Ishikawa (cell line): ENCODE measurements at regions not wholly inside any gene's neighbourhood (a gene's known extent, or its start where the extent isn't known, plus 50 kb on each side); places are given as distances from the start of the nearest gene placed in this dataset.

Experiments used
- CEBPB ChIP-seq: IDR thresholded peaks from 2 replicates; pipeline ENCODE4 v1.6.1; 2012
- CREB1 ChIP-seq: IDR thresholded peaks from 2 replicates; pipeline ENCODE4 v1.6.1; 2012; ENCODE audit warnings: low read depth
- EGR1 ChIP-seq: IDR thresholded peaks from 2 replicates; pipeline ENCODE4 v1.6.1; 2012
- EP300 ChIP-seq: IDR thresholded peaks from 2 replicates; pipeline ENCODE4 v1.6.1; 2012; ENCODE audit warnings: borderline replicate concordance
- FOXM1 ChIP-seq: IDR thresholded peaks from 2 replicates; pipeline ENCODE4 v1.6.1; 2012; ENCODE audit warnings: low read depth, borderline replicate concordance
- MAX ChIP-seq: IDR thresholded peaks from 2 replicates; pipeline ENCODE4 v1.6.1; 2012
- NFIC ChIP-seq: IDR thresholded peaks from 2 replicates; pipeline ENCODE4 v1.6.1; 2012
- RAD21 ChIP-seq: IDR thresholded peaks from 2 replicates; pipeline ENCODE4 v1.6.1; 2012; ENCODE audit warnings: low read depth
- REST ChIP-seq: IDR thresholded peaks from 2 replicates; pipeline ENCODE4 v1.6.1; 2012; ENCODE audit warnings: low read depth, mild to moderate bottlenecking
- TAF1 ChIP-seq: IDR thresholded peaks from 2 replicates; pipeline ENCODE4 v1.6.1; 2012; ENCODE audit warnings: low read depth, mild to moderate bottlenecking
- TCF12 ChIP-seq: IDR thresholded peaks from 2 replicates; pipeline ENCODE4 v1.6.1; 2012; ENCODE audit warnings: low read depth
- TEAD4 ChIP-seq: IDR thresholded peaks from 2 replicates; pipeline ENCODE4 v1.6.1; 2012
- USF1 ChIP-seq: IDR thresholded peaks from 2 replicates; pipeline ENCODE4 v1.6.1; 2012
- YY1 ChIP-seq: IDR thresholded peaks from 2 replicates; pipeline ENCODE4 v1.6.1; 2012; ENCODE audit warnings: low read depth
- ZBTB7A ChIP-seq: IDR thresholded peaks from 2 replicates; pipeline ENCODE4 v1.6.1; 2012; ENCODE audit warnings: low read depth

GRCh38 chr2:118520246-118520645 is 327.2 kb downstream of the EN1 start:
- no peak for TF ChIP-seq ZBTB7A
- TF ChIP-seq TAF1 = no peak
- no peak for TF ChIP-seq TEAD4

DNA sequence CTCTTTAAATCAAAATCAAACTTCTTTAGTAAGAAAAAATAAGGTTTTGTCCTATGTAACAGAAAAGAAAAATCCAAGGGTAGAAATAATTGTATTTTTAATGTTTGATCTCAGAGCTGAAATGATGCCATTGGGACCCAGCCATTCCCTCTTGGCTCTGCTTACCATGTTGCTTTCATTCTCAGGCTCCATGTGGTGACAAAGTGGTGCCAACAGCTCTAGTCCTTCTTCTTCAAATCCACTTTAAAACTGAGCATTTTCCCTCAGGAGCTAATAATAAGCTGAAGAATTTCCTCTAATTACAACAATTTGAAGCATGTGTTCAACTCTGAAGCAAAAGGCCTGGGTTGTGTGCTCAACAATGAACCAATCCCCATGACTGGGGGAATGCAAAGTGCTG is 327.9 kb downstream of the EN1 start:
- no peak for TF ChIP-seq CEBPB
- no peak for TF ChIP-seq TEAD4
- TF ChIP-seq MAX = no peak
- TF ChIP-seq RAD21 = no peak
- no peak for TF ChIP-seq EP300
- no peak for TF ChIP-seq YY1
- TF ChIP-seq REST = no peak
- TF ChIP-seq TAF1 = no peak
- no peak for TF ChIP-seq TCF12
- TF ChIP-seq CREB1 = no peak
- TF ChIP-seq EGR1 = no peak
- TF ChIP-seq NFIC = no peak
- no peak for TF ChIP-seq ZBTB7A
- TF ChIP-seq USF1 = no peak

DNA sequence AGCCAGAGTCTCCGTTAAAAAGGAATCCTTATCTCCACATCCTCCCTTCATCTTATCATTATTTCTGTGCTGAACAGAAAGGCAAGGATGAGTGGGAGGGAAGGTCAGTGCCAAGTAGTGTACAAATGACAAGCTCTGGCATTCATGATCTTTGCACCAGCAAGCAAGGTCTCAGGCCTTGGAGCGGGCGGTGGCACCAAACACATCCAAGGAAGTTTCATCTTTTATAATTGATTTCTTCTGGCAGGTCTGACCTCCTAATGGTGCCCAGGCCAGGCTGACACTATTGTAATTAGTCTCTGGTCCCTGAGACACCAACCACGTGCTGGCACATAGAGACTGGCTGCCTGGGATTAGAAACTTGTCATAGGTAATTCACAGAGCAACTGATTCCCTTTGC is 336.6 kb downstream of the EN1 start:
- TF ChIP-seq EGR1 = no peak
- TF ChIP-seq REST = no peak
- TF ChIP-seq NFIC = no peak
- no peak for TF ChIP-seq FOXM1
- TF ChIP-seq YY1 = no peak
- no peak for TF ChIP-seq TAF1
- TF ChIP-seq ZBTB7A = no peak
- no peak for TF ChIP-seq EP300
- TF ChIP-seq MAX = no peak
- TF ChIP-seq TCF12 = no peak

DNA sequence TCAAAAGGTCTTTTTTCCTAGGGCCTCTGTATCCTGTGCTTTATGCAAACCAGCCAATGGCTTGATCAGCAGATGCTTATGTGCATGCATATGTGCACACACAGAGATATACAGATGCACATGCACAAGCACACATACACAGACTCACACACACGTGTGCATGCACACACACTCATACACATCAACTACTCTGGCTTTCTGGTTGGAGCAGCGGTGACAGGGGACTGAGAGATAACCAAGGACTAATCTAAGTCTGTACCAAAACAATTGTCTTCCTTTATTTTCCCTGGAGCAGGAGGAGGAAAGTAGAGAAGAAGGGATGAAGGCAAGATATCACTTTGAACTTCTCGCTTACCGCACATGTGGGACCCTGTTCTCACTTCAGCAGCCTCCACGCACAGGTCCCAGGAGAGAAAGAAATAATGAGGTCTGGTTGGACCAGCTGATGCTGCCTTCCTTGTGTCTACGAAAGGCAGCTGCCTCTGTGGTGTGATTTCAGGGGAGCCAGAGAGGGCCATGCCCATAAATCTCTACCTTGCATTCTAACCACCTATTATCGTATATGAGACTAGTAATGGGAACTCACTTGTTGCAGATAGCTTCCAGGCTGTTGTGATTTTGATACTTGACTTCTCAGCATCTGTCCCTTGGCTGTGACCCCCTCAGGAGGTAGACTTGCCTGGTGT is 338.0 kb downstream of the EN1 start:
- TF ChIP-seq RAD21 (no peak), ZBTB7A (no peak), NFIC (no peak), TEAD4 (no peak), USF1 (no peak), REST (no peak), EP300 (no peak), MAX (no peak), CEBPB (no peak), FOXM1 (no peak), EGR1 (no peak)

DNA sequence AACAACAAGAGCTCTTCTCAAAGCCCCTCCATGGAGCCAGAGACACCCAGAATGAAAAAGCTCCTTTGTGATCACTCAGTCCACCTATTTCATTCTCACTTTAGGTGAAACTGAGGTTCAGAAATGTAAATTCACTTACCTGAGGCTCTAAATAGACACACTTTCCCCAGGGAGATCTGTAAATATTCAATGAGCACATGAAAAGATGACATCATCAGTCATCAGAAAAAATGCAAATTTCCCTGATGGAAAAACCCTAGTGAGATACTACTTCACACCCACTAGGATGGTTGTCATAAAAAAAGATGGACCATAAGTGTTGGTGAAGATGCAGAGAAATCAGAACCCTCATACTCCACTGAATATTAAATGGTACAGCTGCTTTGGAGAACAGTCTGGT is 339.2 kb downstream of the EN1 start:
- TF ChIP-seq EP300 = no peak
- TF ChIP-seq MAX = no peak
- TF ChIP-seq TCF12 = no peak
- TF ChIP-seq EGR1 = no peak
- TF ChIP-seq TEAD4 = no peak
- no peak for TF ChIP-seq CEBPB
